NCI-H524 (cell line): ENCODE measurements at regions not wholly inside any gene's neighbourhood (a gene's known extent, or its start where the extent isn't known, plus 50 kb on each side); places are given as distances from the start of the nearest gene placed in this dataset.
A peak's percentile ranks its signal among the peaks of the same experiment; 100 is the strongest.

Source experiments
- DNase-seq, 2 experiments: peaks; one replicate each; lab custom pipeline; 2025; lab: John Stamatoyannopoulos, UW

GRCh38 chr12:91441993-91442952 lies 259.7 kb upstream of the DCN start:
- no peak for DNase-seq

- DNase-seq, result no peak
Measured at GRCh38 chr12:91441246-91441645, 258.6 kb upstream of the DCN start.

GRCh38 chr12:91434081-91434480 lies 251.5 kb upstream of the DCN start:
- no peak for DNase-seq

GRCh38 chr12:91432755-91433154 lies 250.1 kb upstream of the DCN start:
- DNase-seq, result no peak

GRCh38 chr12:91432089-91432488 lies 249.5 kb upstream of the DCN start:
- no peak for DNase-seq

GRCh38 chr12:91424506-91424905 lies 241.9 kb upstream of the DCN start:
- no peak for DNase-seq

- no peak for DNase-seq
Measured at GRCh38 chr12:91423693-91424050, 241.1 kb upstream of the DCN start.

GRCh38 chr12:91422811-91423692 lies 240.4 kb upstream of the DCN start:
- DNase-seq, result no peak

- no peak for DNase-seq
Measured at GRCh38 chr12:91422127-91422526, 239.5 kb upstream of the DCN start.

- DNase-seq, result no peak
Measured at GRCh38 chr12:91419809-91420208, 237.2 kb upstream of the DCN start.

GRCh38 chr12:91418221-91419090 lies 235.8 kb upstream of the DCN start:
- DNase-seq, result no peak

GRCh38 chr12:91417650-91418049 lies 235.0 kb upstream of the DCN start:
- no peak for DNase-seq

- no peak for DNase-seq
Measured at GRCh38 chr12:91414636-91415035, 232.0 kb upstream of the DCN start.

- no peak for DNase-seq
Measured at GRCh38 chr12:91413581-91414546, 231.2 kb upstream of the DCN start.

- DNase-seq, result peak in 1 of 2 experiments; percentile 9
Measured at GRCh38 chr12:91406920-91407341, 224.3 kb upstream of the DCN start.

- peak in 1 of 2 experiments; percentile 50 for DNase-seq
Measured at GRCh38 chr12:91404441-91404840, 221.8 kb upstream of the DCN start.

GRCh38 chr12:91401190-91401589 lies 218.6 kb upstream of the DCN start:
- no peak for DNase-seq

- no peak for DNase-seq
Measured at GRCh38 chr12:91400271-91400670, 217.7 kb upstream of the DCN start.

- DNase-seq, result no peak
Measured at GRCh38 chr12:91397866-91398532, 215.4 kb upstream of the DCN start.

- DNase-seq, result no peak
Measured at GRCh38 chr12:91396293-91396692, 213.7 kb upstream of the DCN start.
